MM.1S (cell line): ENCODE measurements at regions not wholly inside any gene's neighbourhood (a gene's known extent, or its start where the extent isn't known, plus 50 kb on each side); places are given as distances from the start of the nearest gene placed in this dataset.
A peak's percentile ranks its signal among the peaks of the same experiment; 100 is the strongest.

ENCODE experiments used
- DNase-seq: peaks from one replicate; pipeline ENCODE4 v3.0.0-alpha.2; 2015
- H2AFZ ChIP-seq: fragments of 300-600 bp; sonication (generic); 2 replicates; pipeline ENCODE4 v1.6.0; 2016; ENCODE audit warnings: antibody characterized with exemption, low read length
- H3F3A ChIP-seq: fragments of 300-600 bp; sonication (generic); 2 replicates; pipeline ENCODE4 v1.6.1; 2016; ENCODE audit warnings: mild to moderate bottlenecking, antibody characterized with exemption, low read length, moderate library complexity, mixed read lengths; ENCODE audit not compliant: insufficient read depth
- H3K27ac ChIP-seq: fragments of 300-600 bp; sonication (generic); 2 replicates; pipeline ENCODE4 v1.5.1; 2016; ENCODE audit warnings: mild to moderate bottlenecking, low read length
- H3K27me3 ChIP-seq: fragments of 300-600 bp; sonication (generic); replicated peaks from 2 replicates; pipeline ENCODE4 v1.6.0; 2016; ENCODE audit warnings: low read length; ENCODE audit not compliant: insufficient read depth
- H3K36me3 ChIP-seq: fragments of 300-600 bp; sonication (generic); replicated peaks from 2 replicates; pipeline ENCODE4 v1.6.1; 2016; ENCODE audit warnings: mild to moderate bottlenecking, low read length, mixed read lengths; ENCODE audit not compliant: insufficient read depth
- H3K4me1 ChIP-seq: fragments of 300-600 bp; sonication (generic); 2 replicates; pipeline ENCODE4 v1.6.1; 2016; ENCODE audit warnings: low read length, mixed read lengths
- H3K4me2 ChIP-seq: fragments of 300-600 bp; sonication (generic); 2 replicates; pipeline ENCODE4 v1.6.0; 2016; ENCODE audit warnings: low read depth, low read length
- H3K4me3 ChIP-seq: fragments of 300-600 bp; sonication (generic); 2 replicates; pipeline ENCODE4 v1.5.1; 2016; ENCODE audit warnings: low read length, mixed read lengths
- H3K79me2 ChIP-seq: fragments of 300-600 bp; sonication (generic); 2 replicates; pipeline ENCODE4 v1.6.1; 2016; ENCODE audit warnings: mixed run types, low read length, mixed read lengths
- H3K9ac ChIP-seq: fragments of 300-600 bp; sonication (generic); 2 replicates; pipeline ENCODE4 v1.6.1; 2016; ENCODE audit warnings: low read length, mixed read lengths
- H3K9me2 ChIP-seq: fragments of 300-600 bp; sonication (generic); replicated peaks from 2 replicates; pipeline ENCODE4 v1.6.1; 2016; ENCODE audit warnings: mild to moderate bottlenecking, low read length, mixed read lengths; ENCODE audit not compliant: insufficient read depth
- H3K9me3 ChIP-seq: fragments of 300-600 bp; sonication (generic); replicated peaks from 2 replicates; pipeline ENCODE4 v1.6.1; 2016; ENCODE audit warnings: mild to moderate bottlenecking, low read length, mixed read lengths; ENCODE audit not compliant: insufficient read depth
- H4K20me1 ChIP-seq: fragments of 300-600 bp; sonication (generic); 2 replicates; pipeline ENCODE4 v1.6.1; 2016; ENCODE audit warnings: mild to moderate bottlenecking, low read length, moderate library complexity, mixed read lengths; ENCODE audit not compliant: insufficient read depth
- EZH2 ChIP-seq: fragments of 300-600 bp; sonication (generic); optimal IDR thresholded peaks from 2 replicates; pipeline ENCODE3; 2017; ENCODE audit warnings: low read depth, mild to moderate bottlenecking, antibody characterized with exemption, low read length, mixed read lengths
- EZH2phosphoT487 ChIP-seq: fragments of 300-600 bp; sonication (generic); IDR thresholded peaks from 2 replicates; pipeline ENCODE4 v1.6.1; 2018; ENCODE audit warnings: antibody characterized with exemption, low read length
- TF ChIP-seq, protein P1 (sequence below): fragments of 300-600 bp; sonication (generic); IDR thresholded peaks from 2 replicates; pipeline ENCODE4 v1.5.1; 2016; ENCODE audit warnings: antibody characterized with exemption, low read length, mixed read lengths

DNA sequence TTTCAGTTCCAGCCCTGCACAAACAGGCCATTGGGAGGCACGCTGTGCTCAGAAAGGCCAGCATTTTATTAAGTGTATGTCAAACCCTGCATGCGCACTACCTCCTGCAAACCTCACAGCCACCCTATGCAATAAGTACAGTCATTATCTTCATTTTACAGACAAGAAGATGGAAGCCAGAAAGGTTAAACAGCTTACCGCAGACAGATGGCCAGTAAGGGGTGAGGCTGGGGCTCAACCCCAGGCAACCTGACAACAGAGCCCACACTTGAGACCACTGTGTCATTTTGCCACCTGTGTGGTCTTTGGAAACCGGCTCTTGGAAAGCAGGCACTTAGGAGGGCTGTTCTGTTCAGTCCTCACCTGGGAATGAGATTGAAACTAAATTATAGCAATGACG, 142.3 kb downstream of the NXPE2 start:
- no peak overlapping the region for H3K4me3 ChIP-seq
- no peaks in the 10 kb centered on the region for H3K79me2 ChIP-seq
- no peak overlapping the region for H3K4me2 ChIP-seq
- H3K36me3 ChIP-seq: no peaks in the 10 kb centered on the region
- no peaks in the 10 kb centered on the region for H4K20me1 ChIP-seq
- H3K9me2 ChIP-seq: no peaks in the 10 kb centered on the region
- DNase-seq: no peak
- no peak overlapping the region for H3K9ac ChIP-seq
- no peak overlapping the region for H2AFZ ChIP-seq
- no peaks in the 10 kb centered on the region for H3F3A ChIP-seq
- TF ChIP-seq, protein P1, sequence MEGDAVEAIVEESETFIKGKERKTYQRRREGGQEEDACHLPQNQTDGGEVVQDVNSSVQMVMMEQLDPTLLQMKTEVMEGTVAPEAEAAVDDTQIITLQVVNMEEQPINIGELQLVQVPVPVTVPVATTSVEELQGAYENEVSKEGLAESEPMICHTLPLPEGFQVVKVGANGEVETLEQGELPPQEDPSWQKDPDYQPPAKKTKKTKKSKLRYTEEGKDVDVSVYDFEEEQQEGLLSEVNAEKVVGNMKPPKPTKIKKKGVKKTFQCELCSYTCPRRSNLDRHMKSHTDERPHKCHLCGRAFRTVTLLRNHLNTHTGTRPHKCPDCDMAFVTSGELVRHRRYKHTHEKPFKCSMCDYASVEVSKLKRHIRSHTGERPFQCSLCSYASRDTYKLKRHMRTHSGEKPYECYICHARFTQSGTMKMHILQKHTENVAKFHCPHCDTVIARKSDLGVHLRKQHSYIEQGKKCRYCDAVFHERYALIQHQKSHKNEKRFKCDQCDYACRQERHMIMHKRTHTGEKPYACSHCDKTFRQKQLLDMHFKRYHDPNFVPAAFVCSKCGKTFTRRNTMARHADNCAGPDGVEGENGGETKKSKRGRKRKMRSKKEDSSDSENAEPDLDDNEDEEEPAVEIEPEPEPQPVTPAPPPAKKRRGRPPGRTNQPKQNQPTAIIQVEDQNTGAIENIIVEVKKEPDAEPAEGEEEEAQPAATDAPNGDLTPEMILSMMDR: no peak
- TF ChIP-seq EZH2phosphoT487 (no peak), EZH2 (no peak)
- H3K27ac ChIP-seq: no peak overlapping the region
- H3K27me3 ChIP-seq: no peaks in the 10 kb centered on the region
- H3K9me3 ChIP-seq: no peaks in the 10 kb centered on the region
- H3K4me1 ChIP-seq: peaks cover 12% of the 10 kb centered on the region

DNA sequence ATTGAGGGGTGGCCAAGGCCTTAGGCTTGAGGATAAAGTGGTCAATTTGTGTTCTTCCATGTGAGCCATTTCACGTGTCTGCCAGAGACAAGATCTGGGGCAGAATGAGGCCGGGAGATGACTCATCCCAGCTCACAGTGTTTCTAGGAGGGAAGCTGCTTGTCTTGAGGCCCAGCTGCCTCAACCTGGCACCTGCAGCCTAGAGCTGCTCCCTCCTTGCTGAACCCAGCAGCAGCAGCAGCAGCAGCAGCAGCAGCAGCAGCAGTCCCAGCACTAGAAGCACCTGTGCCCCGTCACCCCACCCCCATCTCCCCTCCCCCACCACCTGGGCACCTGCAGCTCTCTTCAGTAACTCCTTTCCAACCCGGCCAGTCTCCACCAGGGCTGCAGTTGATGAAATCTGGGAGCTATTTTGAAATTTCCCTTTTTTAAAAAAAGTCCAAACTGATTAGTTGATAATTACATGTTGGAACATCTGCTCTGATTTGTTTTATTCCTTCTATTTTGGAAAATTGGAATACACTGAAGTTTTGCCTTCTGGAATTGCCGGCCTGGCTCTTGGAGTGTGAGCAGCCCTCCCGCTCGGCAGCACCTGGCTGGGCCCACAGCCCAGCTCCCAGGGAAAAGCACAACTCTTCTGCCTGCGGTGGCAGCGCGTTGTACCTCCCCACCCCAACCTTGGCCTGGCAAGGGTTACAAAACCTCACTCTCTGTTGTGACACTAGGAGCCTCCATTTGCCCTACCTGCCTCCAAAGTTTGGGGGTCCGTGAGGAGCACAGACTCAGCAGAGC, 143.5 kb downstream of the NXPE2 start:
- no peak overlapping the region for H3K9ac ChIP-seq
- TF ChIP-seq EZH2phosphoT487: no peak
- no peak for TF ChIP-seq EZH2
- TF ChIP-seq, protein P1: no peak
- DNase-seq: peak; percentile 54
- H3K4me3 ChIP-seq: no peak overlapping the region
- no peaks in the 10 kb centered on the region for H3K9me2 ChIP-seq
- H2AFZ ChIP-seq: 0 out of 2 replicates have a peak overlapping the region, but pooled peaks have one; percentile 18
- H3K4me2 ChIP-seq: no peak overlapping the region
- H3K9me3 ChIP-seq: no peaks in the 10 kb centered on the region
- H3K36me3 ChIP-seq: no peaks in the 10 kb centered on the region
- no peaks in the 10 kb centered on the region for H4K20me1 ChIP-seq
- H3K4me1 ChIP-seq: peaks cover 12% of the 10 kb centered on the region
- H3K27me3 ChIP-seq: no peaks in the 10 kb centered on the region
- no peaks in the 10 kb centered on the region for H3F3A ChIP-seq
- peak overlapping the region; percentile 36; the same call in 1 of the 2 replicates for H3K27ac ChIP-seq
- no peaks in the 10 kb centered on the region for H3K79me2 ChIP-seq

DNA sequence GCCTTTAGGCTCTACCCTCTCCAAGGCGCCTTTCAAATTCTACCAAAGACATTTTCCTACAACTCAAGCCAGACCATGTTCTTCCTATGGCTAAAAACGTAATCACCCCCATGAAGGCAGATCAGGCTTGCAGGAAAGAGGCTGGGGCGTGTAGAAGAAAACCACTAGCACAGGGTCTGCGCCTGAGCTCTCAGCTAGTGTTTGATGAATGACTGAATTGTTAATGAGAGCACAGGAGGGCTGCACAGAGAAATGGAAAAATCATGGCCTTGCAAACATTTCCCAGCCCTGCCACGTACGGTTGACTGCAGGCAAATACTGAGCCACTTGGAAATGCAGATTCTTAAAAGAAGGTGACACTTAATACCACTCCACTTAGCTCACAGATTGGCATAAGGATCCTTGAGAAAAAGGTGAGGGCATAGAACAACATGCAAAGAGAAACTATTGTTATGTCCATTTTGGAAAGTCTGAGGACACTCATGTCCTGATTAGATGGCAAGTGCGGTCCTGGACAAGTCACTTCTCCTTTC, 148.6 kb downstream of the NXPE2 start:
- H3K4me3 ChIP-seq: no peak overlapping the region
- H2AFZ ChIP-seq: no peak overlapping the region
- H4K20me1 ChIP-seq: no peaks in the 10 kb centered on the region

More for the DNA sequence above, 148.6 kb downstream of the NXPE2 start:
- H3K4me1 ChIP-seq: peaks cover 3% of the 10 kb centered on the region; the same call in 1 of the 2 replicates
- TF ChIP-seq, protein P1: no peak
- H3K9me3 ChIP-seq: no peaks in the 10 kb centered on the region
- no peak for DNase-seq
- H3K36me3 ChIP-seq: no peaks in the 10 kb centered on the region
- no peak overlapping the region for H3K4me2 ChIP-seq
- no peak overlapping the region for H3K9ac ChIP-seq
- no peak overlapping the region for H3K27ac ChIP-seq
- no peaks in the 10 kb centered on the region for H3K27me3 ChIP-seq
- H3F3A ChIP-seq: no peaks in the 10 kb centered on the region
- H3K79me2 ChIP-seq: no peaks in the 10 kb centered on the region
- no peaks in the 10 kb centered on the region for H3K9me2 ChIP-seq
